ENCODE measurements at regions not wholly inside any gene's neighbourhood (a gene's known extent, or its start where the extent isn't known, plus 50 kb on each side); places are given as distances from the start of the nearest gene placed in this dataset.
"Not testable (repeated sequence)": the region's sequence is repeated elsewhere in the genome, so short reads cannot be mapped to it uniquely, and the experiment has no call there.

GRCh38 chr6:134394208-134394607, 76.3 kb upstream of the SGK1 start:
- POLR2A ChIA-PET = interaction anchor here (1.6 kb wide), 1 partner anchor 14 kb away, joined by 4 read pairs; no protein-coding TSS in a partner anchor
- Mint-ChIP-seq H3K4me1 (ENCODE audit: low read depth) (peaks cover 4% of the 10 kb centered on the region), H3K9me3 (no peaks in the 10 kb centered on the region), H3K36me3 (ENCODE audit: low read depth) (no peaks in the 10 kb centered on the region), H3K27me3 (no peaks in the 10 kb centered on the region), H3K27ac (no peak overlapping the region), H3K4me3 (no peak overlapping the region)
- ATAC-seq (peak; percentile 58), DNase-seq (no peak)
- TF ChIP-seq, protein P1, sequence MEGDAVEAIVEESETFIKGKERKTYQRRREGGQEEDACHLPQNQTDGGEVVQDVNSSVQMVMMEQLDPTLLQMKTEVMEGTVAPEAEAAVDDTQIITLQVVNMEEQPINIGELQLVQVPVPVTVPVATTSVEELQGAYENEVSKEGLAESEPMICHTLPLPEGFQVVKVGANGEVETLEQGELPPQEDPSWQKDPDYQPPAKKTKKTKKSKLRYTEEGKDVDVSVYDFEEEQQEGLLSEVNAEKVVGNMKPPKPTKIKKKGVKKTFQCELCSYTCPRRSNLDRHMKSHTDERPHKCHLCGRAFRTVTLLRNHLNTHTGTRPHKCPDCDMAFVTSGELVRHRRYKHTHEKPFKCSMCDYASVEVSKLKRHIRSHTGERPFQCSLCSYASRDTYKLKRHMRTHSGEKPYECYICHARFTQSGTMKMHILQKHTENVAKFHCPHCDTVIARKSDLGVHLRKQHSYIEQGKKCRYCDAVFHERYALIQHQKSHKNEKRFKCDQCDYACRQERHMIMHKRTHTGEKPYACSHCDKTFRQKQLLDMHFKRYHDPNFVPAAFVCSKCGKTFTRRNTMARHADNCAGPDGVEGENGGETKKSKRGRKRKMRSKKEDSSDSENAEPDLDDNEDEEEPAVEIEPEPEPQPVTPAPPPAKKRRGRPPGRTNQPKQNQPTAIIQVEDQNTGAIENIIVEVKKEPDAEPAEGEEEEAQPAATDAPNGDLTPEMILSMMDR (IDR thresholded peaks at IDR 0.05) = no peak
- intact Hi-C loops (cut with micrococcal nuclease) = no loop called here
- CTCF ChIA-PET = interaction anchor here (0.7 kb wide), 1 partner anchor 81 kb away, joined by 3 read pairs; no protein-coding TSS in a partner anchor

DNA sequence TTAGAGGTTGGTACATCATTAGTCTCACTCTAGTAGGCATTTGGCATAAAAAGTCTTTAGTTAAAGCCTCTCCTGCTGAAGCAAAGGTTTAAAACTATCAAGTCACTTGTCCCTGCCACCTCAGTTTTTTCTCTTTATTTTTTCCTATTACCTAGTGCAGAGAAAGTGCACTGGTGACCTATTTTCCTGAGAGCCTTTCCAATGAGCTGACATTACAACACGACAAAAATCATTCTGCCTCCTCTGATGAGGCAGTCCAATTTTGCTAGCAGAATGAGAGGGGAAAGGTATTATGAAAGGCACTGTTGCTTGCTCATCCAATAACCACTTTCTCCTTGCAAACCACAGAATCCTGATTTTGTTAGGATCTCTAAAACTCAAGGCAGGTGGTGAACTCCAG, 73.3 kb upstream of the SGK1 start:
- Mint-ChIP-seq H3K9me3 (no peaks in the 10 kb centered on the region), H3K4me3 (no peak overlapping the region), H3K27ac (no peak overlapping the region), H3K36me3 (ENCODE audit: low read depth) (no peaks in the 10 kb centered on the region), H3K27me3 (no peaks in the 10 kb centered on the region), H3K4me1 (ENCODE audit: low read depth) (no peaks in the 10 kb centered on the region)
- ChIA-PET POLR2A (no interaction called here), CTCF (interaction anchor here (1.3 kb wide), 1 partner anchor 10 kb away, joined by 6 read pairs; no protein-coding TSS in a partner anchor)
- TF ChIP-seq, protein P1 (IDR thresholded peaks at IDR 0.05) = no peak
- intact Hi-C loops (cut with micrococcal nuclease) = no loop called here
- ATAC-seq = no peak
- no peak for DNase-seq

DNA sequence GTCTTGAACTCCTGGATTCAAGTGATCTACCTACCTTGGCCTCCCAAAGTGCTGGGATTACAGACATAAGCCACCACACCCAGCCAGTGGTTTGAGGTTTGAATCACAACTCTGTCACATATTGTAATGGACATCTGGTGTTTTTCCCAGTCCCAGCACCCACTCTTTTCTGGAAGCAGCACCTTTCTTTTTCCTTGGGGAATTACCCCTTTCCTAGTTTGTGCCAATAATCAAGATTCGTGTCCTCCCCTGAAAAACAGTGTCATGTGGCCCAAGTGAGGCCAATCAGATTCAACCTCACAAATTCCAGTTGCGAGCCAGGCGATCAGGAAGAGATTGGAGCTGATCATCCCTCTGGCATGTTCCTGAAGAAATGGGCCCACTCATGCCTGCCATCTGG, 71.7 kb upstream of the SGK1 start:
- Mint-ChIP-seq H3K36me3 (ENCODE audit: low read depth) (no peaks in the 10 kb centered on the region), H3K9me3 (no peaks in the 10 kb centered on the region), H3K27ac (no peak overlapping the region), H3K4me3 (no peak overlapping the region), H3K27me3 (no peaks in the 10 kb centered on the region), H3K4me1 (ENCODE audit: low read depth) (no peaks in the 10 kb centered on the region)
- no peak for DNase-seq
- TF ChIP-seq, protein P1 (IDR thresholded peaks at IDR 0.05) = no peak
- no peak for ATAC-seq
- CTCF ChIA-PET = interaction anchor here (0.5 to 0.7 kb wide), 2 partner anchors 197 to 201 kb away, joined by 3 read pairs; no protein-coding TSS in a partner anchor
- intact Hi-C loops (cut with micrococcal nuclease) = no loop called here
- POLR2A ChIA-PET = interaction anchor here (0.7 kb wide), 1 partner anchor 79 kb away, joined by 3 read pairs; no protein-coding TSS in a partner anchor

DNA sequence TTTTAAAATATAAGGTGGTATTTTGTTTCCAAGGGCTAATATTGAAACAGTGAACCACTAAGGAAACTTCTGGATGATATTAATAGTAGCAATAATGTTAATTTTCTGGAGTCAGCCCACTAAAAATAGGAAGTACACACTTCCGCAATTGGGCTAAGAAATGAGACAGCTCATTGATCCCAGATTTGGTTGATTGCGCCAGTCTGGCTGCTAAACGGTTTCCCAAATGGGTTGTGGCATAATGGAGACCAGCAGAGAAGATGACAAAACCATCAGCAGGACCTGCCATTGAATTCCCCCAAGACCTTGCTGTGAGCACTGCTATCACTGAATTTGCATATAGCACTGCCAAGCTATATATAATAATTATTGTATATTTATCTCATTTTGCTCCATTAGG, 71.2 kb upstream of the SGK1 start:
- Mint-ChIP-seq H3K4me1 (ENCODE audit: low read depth) (no peaks in the 10 kb centered on the region), H3K36me3 (ENCODE audit: low read depth) (no peaks in the 10 kb centered on the region), H3K27ac (no peak overlapping the region), H3K9me3 (no peaks in the 10 kb centered on the region), H3K27me3 (no peaks in the 10 kb centered on the region), H3K4me3 (no peak overlapping the region)
- CTCF ChIA-PET = interaction anchor here (0.5 to 1.1 kb wide), 3 partner anchors 154 to 202 kb away, joined by 3 read pairs; no protein-coding TSS in a partner anchor
- ATAC-seq (no peak), DNase-seq (no peak)
- TF ChIP-seq, protein P1 (IDR thresholded peaks at IDR 0.05) = no peak
- intact Hi-C loops (cut with micrococcal nuclease) = no loop called here
- POLR2A ChIA-PET = no interaction called here

DNA sequence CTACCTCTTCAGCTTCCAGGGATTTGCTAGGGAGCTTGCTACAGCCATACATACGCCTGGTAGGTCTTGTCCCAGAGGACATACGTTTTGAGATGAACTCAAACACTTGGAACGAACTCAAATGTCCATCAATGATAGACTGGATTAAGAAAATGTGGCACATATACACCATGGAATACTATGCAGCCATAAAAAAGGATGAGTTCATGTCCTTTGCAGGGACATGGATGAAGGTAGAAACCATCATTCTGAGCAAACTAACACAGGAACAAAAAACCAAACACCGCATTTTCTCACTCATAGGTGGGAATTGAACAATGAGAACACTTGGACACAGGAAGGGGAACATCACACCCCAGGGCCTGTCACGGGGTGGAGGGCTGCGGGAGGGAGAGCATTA, 68.6 kb upstream of the SGK1 start:
- H3K27me3 Mint-ChIP-seq; DNase-seq; H3K27ac Mint-ChIP-seq; H3K4me1 Mint-ChIP-seq (ENCODE audit: low read depth); CTCF ChIA-PET; ATAC-seq; H3K4me3 Mint-ChIP-seq; H3K36me3 Mint-ChIP-seq (ENCODE audit: low read depth); intact Hi-C loops (cut with micrococcal nuclease); H3K9me3 Mint-ChIP-seq: not testable (repeated sequence)
- POLR2A ChIA-PET = interaction anchor here (0.5 to 0.6 kb wide), 2 partner anchors 113 to 223 kb away, joined by 3 read pairs; no protein-coding TSS in a partner anchor
